ENCODE measurements at regions not wholly inside any gene's neighbourhood (a gene's known extent, or its start where the extent isn't known, plus 50 kb on each side); places are given as distances from the start of the nearest gene placed in this dataset.

DNA sequence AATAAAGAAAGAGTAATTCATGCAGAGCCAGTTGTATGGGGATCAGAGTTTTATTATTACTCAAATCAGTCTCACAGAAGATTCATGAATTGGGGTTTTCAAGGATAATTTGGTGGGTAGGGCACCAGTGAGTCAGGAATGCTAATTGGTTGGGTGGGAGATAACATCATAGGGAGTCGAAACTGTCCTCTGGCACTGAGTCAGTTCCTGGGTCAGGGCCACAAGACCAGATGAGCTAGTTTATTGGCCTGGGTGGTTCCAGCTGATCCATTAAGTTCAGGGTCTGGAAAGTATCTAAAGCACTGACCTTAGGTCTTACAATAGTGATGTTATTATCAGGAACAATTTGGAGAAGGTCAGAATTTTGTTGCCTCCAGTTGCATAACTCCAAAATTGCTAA, 998.6 kb upstream of the EPHA6 start (continued):
- TF ChIP-seq JUND (IDR thresholded peaks at IDR 0.05; ENCODE audit: low read length) = no peak
- no peak for TF ChIP-seq SIRT6 (IDR thresholded peaks at IDR 0.05; ENCODE audit: low read length)
- TF ChIP-seq TBP (IDR thresholded peaks at IDR 0.05; ENCODE audit: low read depth, low read length) = no peak
- TF ChIP-seq, protein P1, sequence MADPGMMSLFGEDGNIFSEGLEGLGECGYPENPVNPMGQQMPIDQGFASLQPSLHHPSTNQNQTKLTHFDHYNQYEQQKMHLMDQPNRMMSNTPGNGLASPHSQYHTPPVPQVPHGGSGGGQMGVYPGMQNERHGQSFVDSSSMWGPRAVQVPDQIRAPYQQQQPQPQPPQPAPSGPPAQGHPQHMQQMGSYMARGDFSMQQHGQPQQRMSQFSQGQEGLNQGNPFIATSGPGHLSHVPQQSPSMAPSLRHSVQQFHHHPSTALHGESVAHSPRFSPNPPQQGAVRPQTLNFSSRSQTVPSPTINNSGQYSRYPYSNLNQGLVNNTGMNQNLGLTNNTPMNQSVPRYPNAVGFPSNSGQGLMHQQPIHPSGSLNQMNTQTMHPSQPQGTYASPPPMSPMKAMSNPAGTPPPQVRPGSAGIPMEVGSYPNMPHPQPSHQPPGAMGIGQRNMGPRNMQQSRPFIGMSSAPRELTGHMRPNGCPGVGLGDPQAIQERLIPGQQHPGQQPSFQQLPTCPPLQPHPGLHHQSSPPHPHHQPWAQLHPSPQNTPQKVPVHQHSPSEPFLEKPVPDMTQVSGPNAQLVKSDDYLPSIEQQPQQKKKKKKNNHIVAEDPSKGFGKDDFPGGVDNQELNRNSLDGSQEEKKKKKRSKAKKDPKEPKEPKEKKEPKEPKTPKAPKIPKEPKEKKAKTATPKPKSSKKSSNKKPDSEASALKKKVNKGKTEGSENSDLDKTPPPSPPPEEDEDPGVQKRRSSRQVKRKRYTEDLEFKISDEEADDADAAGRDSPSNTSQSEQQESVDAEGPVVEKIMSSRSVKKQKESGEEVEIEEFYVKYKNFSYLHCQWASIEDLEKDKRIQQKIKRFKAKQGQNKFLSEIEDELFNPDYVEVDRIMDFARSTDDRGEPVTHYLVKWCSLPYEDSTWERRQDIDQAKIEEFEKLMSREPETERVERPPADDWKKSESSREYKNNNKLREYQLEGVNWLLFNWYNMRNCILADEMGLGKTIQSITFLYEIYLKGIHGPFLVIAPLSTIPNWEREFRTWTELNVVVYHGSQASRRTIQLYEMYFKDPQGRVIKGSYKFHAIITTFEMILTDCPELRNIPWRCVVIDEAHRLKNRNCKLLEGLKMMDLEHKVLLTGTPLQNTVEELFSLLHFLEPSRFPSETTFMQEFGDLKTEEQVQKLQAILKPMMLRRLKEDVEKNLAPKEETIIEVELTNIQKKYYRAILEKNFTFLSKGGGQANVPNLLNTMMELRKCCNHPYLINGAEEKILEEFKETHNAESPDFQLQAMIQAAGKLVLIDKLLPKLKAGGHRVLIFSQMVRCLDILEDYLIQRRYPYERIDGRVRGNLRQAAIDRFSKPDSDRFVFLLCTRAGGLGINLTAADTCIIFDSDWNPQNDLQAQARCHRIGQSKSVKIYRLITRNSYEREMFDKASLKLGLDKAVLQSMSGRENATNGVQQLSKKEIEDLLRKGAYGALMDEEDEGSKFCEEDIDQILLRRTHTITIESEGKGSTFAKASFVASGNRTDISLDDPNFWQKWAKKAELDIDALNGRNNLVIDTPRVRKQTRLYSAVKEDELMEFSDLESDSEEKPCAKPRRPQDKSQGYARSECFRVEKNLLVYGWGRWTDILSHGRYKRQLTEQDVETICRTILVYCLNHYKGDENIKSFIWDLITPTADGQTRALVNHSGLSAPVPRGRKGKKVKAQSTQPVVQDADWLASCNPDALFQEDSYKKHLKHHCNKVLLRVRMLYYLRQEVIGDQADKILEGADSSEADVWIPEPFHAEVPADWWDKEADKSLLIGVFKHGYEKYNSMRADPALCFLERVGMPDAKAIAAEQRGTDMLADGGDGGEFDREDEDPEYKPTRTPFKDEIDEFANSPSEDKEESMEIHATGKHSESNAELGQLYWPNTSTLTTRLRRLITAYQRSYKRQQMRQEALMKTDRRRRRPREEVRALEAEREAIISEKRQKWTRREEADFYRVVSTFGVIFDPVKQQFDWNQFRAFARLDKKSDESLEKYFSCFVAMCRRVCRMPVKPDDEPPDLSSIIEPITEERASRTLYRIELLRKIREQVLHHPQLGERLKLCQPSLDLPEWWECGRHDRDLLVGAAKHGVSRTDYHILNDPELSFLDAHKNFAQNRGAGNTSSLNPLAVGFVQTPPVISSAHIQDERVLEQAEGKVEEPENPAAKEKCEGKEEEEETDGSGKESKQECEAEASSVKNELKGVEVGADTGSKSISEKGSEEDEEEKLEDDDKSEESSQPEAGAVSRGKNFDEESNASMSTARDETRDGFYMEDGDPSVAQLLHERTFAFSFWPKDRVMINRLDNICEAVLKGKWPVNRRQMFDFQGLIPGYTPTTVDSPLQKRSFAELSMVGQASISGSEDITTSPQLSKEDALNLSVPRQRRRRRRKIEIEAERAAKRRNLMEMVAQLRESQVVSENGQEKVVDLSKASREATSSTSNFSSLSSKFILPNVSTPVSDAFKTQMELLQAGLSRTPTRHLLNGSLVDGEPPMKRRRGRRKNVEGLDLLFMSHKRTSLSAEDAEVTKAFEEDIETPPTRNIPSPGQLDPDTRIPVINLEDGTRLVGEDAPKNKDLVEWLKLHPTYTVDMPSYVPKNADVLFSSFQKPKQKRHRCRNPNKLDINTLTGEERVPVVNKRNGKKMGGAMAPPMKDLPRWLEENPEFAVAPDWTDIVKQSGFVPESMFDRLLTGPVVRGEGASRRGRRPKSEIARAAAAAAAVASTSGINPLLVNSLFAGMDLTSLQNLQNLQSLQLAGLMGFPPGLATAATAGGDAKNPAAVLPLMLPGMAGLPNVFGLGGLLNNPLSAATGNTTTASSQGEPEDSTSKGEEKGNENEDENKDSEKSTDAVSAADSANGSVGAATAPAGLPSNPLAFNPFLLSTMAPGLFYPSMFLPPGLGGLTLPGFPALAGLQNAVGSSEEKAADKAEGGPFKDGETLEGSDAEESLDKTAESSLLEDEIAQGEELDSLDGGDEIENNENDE (IDR thresholded peaks at IDR 0.05; ENCODE audit: insufficient replicate concordance, low read length) = no peak
- TF ChIP-seq CBX5 (IDR thresholded peaks at IDR 0.05; ENCODE audit: low read depth, low read length) = no peak

All from H1 (cell line).